ENCODE measurements at regions not wholly inside any gene's neighbourhood (a gene's known extent, or its start where the extent isn't known, plus 50 kb on each side); places are given as distances from the start of the nearest gene placed in this dataset.

- no peaks in the 10 kb centered on the region for H3K36me3 Mint-ChIP-seq (ENCODE audit: low read depth)
- H3K27ac Mint-ChIP-seq: no peak overlapping the region
- H3K27me3 ChIP-seq (ENCODE audit: control insufficient read depth in 1 of 2, insufficient read depth in 2 of 2, low read length in 2 of 2): peaks cover 0 to 2% of the 10 kb centered on the region in 2 experiments
- DNase-seq (peak; percentile 31 to 70 (median 48)), ATAC-seq (ENCODE audit: poor library complexity) (peak; percentile 57)
- CTCF ChIA-PET: interaction anchor here (0.6 to 1.6 kb wide), 3 partner anchors 10 to 1708 kb away, joined by 3 to 4 read pairs (median 4); no protein-coding TSS in a partner anchor
- H3K27ac ChIP-seq (ENCODE audit: low read depth in 1 of 2, low read length in 2 of 2): no peak overlapping the region
- H3K4me3 Mint-ChIP-seq: no peak overlapping the region
- H3K27me3 Mint-ChIP-seq: peaks cover 9% of the 10 kb centered on the region
- no peaks in the 10 kb centered on the region for H3K4me1 ChIP-seq (ENCODE audit: insufficient read depth, low read length)
- POLR2A ChIA-PET: no interaction called here
- H3K9me3 ChIP-seq (ENCODE audit: control insufficient read depth in 1 of 2, insufficient read depth in 1 of 2, low read length in 2 of 2): no peaks in the 10 kb centered on the region
- no peaks in the 10 kb centered on the region for H3K9me3 Mint-ChIP-seq
- H3K36me3 ChIP-seq (ENCODE audit: insufficient read depth, low read length): no peaks in the 10 kb centered on the region
- no peak overlapping the region for H3K4me3 ChIP-seq (ENCODE audit: low read length)
- intact Hi-C loops (cut with DNase I, micrococcal nuclease): loop anchor here (2.0 to 5.0 kb wide), 3 partner anchors 1441 to 1707 kb away; no protein-coding TSS in a partner anchor
- H3K4me1 Mint-ChIP-seq (ENCODE audit: low read depth): no peaks in the 10 kb centered on the region
- TF ChIP-seq, protein P1, sequence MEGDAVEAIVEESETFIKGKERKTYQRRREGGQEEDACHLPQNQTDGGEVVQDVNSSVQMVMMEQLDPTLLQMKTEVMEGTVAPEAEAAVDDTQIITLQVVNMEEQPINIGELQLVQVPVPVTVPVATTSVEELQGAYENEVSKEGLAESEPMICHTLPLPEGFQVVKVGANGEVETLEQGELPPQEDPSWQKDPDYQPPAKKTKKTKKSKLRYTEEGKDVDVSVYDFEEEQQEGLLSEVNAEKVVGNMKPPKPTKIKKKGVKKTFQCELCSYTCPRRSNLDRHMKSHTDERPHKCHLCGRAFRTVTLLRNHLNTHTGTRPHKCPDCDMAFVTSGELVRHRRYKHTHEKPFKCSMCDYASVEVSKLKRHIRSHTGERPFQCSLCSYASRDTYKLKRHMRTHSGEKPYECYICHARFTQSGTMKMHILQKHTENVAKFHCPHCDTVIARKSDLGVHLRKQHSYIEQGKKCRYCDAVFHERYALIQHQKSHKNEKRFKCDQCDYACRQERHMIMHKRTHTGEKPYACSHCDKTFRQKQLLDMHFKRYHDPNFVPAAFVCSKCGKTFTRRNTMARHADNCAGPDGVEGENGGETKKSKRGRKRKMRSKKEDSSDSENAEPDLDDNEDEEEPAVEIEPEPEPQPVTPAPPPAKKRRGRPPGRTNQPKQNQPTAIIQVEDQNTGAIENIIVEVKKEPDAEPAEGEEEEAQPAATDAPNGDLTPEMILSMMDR (IDR thresholded peaks at IDR 0.05): peak; percentile 69
Observed at GRCh38 chr6:85323435-85324040, 126.3 kb upstream of the NT5E start.

- Mint-ChIP-seq H3K4me3 (no peak overlapping the region), H3K27ac (no peak overlapping the region), H3K9me3 (no peaks in the 10 kb centered on the region), H3K4me1 (ENCODE audit: low read depth) (no peaks in the 10 kb centered on the region), H3K36me3 (ENCODE audit: low read depth) (no peaks in the 10 kb centered on the region), H3K27me3 (peaks cover 8% of the 10 kb centered on the region)
- POLR2A ChIA-PET: no interaction called here
- Histone ChIP-seq H3K9me3 (ENCODE audit: control insufficient read depth in 1 of 2, insufficient read depth in 1 of 2, low read length in 2 of 2) (peaks cover 0 to 5% of the 10 kb centered on the region in 2 experiments), H3K27ac (ENCODE audit: low read depth in 1 of 2, low read length in 2 of 2) (no peak overlapping the region), H3K36me3 (ENCODE audit: insufficient read depth, low read length) (no peaks in the 10 kb centered on the region), H3K27me3 (ENCODE audit: control insufficient read depth in 1 of 2, insufficient read depth in 2 of 2, low read length in 2 of 2) (peaks cover 0 to 2% of the 10 kb centered on the region in 2 experiments), H3K4me3 (ENCODE audit: low read length) (no peak overlapping the region), H3K4me1 (ENCODE audit: insufficient read depth, low read length) (no peaks in the 10 kb centered on the region)
- TF ChIP-seq, protein P1 (IDR thresholded peaks at IDR 0.05): no peak
- ATAC-seq (ENCODE audit: poor library complexity): no peak
- DNase-seq: no peak
- intact Hi-C loops (cut with DNase I, micrococcal nuclease): loop anchor here (2.0 to 5.0 kb wide), 3 partner anchors 1440 to 1706 kb away; no protein-coding TSS in a partner anchor
- CTCF ChIA-PET: interaction anchor here (0.7 kb wide), 1 partner anchor 23 kb away, joined by 3 read pairs; no protein-coding TSS in a partner anchor
Observed at GRCh38 chr6:85322446-85323105, 127.3 kb upstream of the NT5E start.

DNA sequence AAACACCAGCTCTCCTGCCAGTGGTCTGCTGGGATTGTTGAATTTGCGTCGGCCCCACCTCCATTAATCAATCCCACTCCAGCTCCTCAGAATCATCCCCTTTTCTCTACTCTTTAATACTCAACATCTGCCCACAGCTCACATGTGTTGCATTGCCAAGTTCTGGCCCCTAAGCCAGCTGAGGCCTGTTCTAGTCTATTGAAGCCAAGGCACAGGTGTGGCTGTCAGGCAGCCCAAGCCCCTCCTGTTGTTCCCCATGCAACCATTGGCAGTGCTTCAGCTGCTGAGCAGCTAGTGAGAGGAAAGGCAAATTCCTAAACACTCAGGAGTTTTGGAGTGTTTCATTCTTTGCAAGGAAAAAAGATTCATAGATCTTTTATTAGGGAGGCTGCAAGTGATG lies 128.0 kb upstream of the NT5E start:
- H3K27me3 ChIP-seq (ENCODE audit: control insufficient read depth in 1 of 2, insufficient read depth in 2 of 2, low read length in 2 of 2): peaks cover 0 to 2% of the 10 kb centered on the region in 2 experiments
- Mint-ChIP-seq H3K4me3 (no peak overlapping the region), H3K9me3 (no peaks in the 10 kb centered on the region), H3K4me1 (ENCODE audit: low read depth) (no peaks in the 10 kb centered on the region), H3K36me3 (ENCODE audit: low read depth) (no peaks in the 10 kb centered on the region), H3K27ac (no peak overlapping the region), H3K27me3 (peaks cover 8% of the 10 kb centered on the region)
- ChIA-PET POLR2A (no interaction called here), CTCF (no interaction called here)
- H3K4me1 ChIP-seq (ENCODE audit: insufficient read depth, low read length): no peaks in the 10 kb centered on the region
- ATAC-seq (ENCODE audit: poor library complexity) (no peak), DNase-seq (no peak)
- peaks cover 0 to 7% of the 10 kb centered on the region in 2 experiments for H3K9me3 ChIP-seq (ENCODE audit: control insufficient read depth in 1 of 2, insufficient read depth in 1 of 2, low read length in 2 of 2)
- no peak overlapping the region for H3K4me3 ChIP-seq (ENCODE audit: low read length)
- H3K36me3 ChIP-seq (ENCODE audit: insufficient read depth, low read length): no peaks in the 10 kb centered on the region
- TF ChIP-seq, protein P1 (IDR thresholded peaks at IDR 0.05): no peak
- H3K27ac ChIP-seq (ENCODE audit: low read depth in 1 of 2, low read length in 2 of 2): no peak overlapping the region
- intact Hi-C loops (cut with DNase I, micrococcal nuclease): loop anchor here (2.0 to 5.0 kb wide), 3 partner anchors 1440 to 1705 kb away; no protein-coding TSS in a partner anchor

All from CD4-positive, alpha-beta T cell (primary cell).